ENCODE measurements at regions not wholly inside any gene's neighbourhood (a gene's known extent, or its start where the extent isn't known, plus 50 kb on each side); places are given as distances from the start of the nearest gene placed in this dataset.

DNA sequence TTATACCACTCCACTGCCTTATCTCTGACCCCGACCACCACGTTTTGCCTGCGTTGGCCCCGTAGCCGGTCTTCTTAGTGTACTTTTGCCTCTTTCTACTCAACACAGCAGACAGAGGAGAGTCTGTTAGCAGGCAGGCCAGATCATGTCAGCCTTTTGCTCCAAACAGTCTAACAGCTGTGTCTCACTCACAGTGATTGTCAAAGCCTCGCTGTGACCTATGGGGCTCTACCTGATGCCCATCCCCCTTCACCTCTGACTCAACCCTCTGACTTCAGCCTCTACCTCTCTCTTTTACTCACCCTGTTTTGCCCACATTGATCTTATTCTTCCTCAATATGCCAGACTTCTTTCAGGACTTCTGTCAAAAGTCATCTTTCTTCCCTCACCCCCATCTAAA lies 127.1 kb downstream of the TRIML1 start:
- no peak for TF ChIP-seq GATA2 (IDR thresholded peaks at IDR 0.05; ENCODE audit: low read depth, low read length)
- TF ChIP-seq GATA3 (IDR thresholded peaks at IDR 0.05; ENCODE audit: low read depth, low read length), result no peak

DNA sequence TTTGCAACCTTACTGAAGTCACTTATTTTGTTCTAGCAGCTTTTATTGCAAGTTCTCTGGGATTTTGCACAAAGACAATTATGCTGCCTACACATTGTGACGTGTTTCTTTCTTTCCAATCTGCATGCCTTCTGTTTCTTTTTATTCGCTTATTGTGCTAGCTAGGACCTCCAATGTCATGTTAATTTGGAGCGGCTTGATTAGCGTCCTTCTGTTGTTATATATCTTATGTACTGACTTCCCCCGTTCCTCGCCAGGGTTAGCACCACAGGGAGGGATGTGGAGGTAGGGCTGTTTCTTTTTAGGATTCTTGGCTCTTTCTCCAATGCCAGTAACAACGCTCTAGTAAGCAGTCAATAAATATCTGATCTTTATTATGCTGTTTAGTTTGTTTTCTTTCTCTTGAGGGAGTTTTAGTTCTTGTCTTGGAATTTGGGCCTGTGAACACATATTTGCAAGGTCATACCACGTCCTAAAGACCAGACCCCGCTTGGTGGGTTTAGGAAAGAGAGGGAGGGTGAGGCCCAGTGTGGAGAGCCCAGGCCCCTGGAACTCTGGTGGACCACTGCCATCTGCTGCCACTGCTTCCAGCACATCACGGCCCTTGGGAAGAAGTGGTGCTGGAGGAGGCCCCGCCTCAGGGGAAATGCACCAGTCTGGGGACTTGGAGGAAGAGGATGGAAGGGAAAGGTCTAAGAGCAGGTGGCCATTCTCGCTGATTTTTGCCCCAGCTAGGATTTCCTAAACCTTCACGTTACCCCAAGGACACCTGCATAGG lies 129.1 kb downstream of the TRIML1 start:
- no peak for TF ChIP-seq GATA2 (IDR thresholded peaks at IDR 0.05; ENCODE audit: low read depth, low read length)
- no peak for TF ChIP-seq GATA3 (IDR thresholded peaks at IDR 0.05; ENCODE audit: low read depth, low read length)

DNA sequence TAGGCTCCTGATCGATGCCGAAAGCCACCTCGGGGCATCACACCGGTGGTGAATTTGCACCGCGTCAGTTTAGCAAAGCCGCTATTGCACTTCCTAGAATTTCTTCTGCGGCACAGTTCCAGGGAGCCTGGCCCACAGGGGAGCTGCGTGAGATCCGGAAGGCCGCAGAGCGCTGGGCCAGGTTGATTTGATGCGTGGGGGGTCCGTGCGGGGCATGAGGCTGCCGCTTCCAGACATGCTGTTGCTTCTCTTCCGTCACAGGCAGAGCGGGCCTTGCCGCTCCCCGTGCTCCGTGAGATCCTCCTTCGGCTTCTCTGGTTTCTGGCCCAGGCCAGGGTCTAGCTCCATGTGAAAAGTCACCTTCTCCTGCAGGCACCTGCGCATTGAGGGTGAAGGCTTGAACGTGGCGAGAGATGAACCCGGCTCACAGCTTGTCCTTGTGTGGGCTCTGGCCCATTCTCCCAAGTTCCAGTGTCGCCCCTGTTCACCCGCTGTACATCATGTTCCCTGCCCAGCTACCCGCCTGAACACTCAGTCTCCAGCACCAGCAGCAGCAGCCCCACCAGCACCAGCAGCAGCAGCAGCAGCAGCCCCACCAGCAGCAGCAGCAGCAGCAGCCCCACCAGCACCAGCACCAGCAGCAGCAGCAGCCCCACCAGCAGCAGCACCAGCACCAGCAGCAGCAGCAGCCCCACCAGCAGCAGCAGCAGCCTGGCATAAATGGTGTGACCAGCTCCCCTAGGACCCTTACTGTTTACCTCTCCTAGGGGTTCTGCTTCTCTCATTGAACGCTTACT lies 131.2 kb downstream of the TRIML1 start:
- TF ChIP-seq GATA3 (IDR thresholded peaks at IDR 0.05; ENCODE audit: low read depth, low read length) (no peak), GATA2 (IDR thresholded peaks at IDR 0.05; ENCODE audit: low read depth, low read length) (no peak)

GRCh38 chr4:188275686-188276085 lies 136.4 kb downstream of the TRIML1 start:
- TF ChIP-seq GATA2 (IDR thresholded peaks at IDR 0.05; ENCODE audit: low read depth, low read length) (no peak), GATA3 (IDR thresholded peaks at IDR 0.05; ENCODE audit: low read depth, low read length) (no peak)

DNA sequence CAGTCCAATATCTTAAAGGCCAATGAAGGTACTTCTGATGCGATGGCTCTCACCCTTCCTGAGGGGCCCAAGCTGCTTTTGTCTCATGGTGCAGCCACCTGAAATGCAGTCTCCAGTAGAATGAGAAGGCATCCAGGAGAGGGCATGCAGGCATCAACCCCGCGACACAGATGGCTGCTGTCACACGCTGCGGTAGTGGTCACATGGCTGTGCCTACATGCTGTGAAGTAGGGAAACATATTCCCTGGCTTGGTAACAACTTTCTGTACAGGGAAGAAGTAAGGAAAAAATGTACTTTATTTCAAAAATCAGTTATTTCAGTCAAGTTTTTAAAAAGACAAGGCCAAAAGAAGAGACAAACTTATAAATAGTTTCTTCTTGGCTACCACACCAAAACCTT lies 139.9 kb downstream of the TRIML1 start:
- no peak for TF ChIP-seq GATA2 (IDR thresholded peaks at IDR 0.05; ENCODE audit: low read depth, low read length)
- TF ChIP-seq GATA3 (IDR thresholded peaks at IDR 0.05; ENCODE audit: low read depth, low read length), result no peak

- no peak for TF ChIP-seq GATA3 (IDR thresholded peaks at IDR 0.05; ENCODE audit: low read depth, low read length)
- no peak for TF ChIP-seq GATA2 (IDR thresholded peaks at IDR 0.05; ENCODE audit: low read depth, low read length)
These were observed 143.4 kb downstream of the TRIML1 start for GRCh38 chr4:188282471-188283232.

- no peak for TF ChIP-seq GATA3 (IDR thresholded peaks at IDR 0.05; ENCODE audit: low read depth, low read length)
These were observed 148.1 kb downstream of the TRIML1 start for GRCh38 chr4:188287169-188287894.

GRCh38 chr4:188289531-188290125 lies 150.4 kb downstream of the TRIML1 start:
- TF ChIP-seq GATA3 (IDR thresholded peaks at IDR 0.05; ENCODE audit: low read depth, low read length), result no peak
- no peak for TF ChIP-seq GATA2 (IDR thresholded peaks at IDR 0.05; ENCODE audit: low read depth, low read length)

DNA sequence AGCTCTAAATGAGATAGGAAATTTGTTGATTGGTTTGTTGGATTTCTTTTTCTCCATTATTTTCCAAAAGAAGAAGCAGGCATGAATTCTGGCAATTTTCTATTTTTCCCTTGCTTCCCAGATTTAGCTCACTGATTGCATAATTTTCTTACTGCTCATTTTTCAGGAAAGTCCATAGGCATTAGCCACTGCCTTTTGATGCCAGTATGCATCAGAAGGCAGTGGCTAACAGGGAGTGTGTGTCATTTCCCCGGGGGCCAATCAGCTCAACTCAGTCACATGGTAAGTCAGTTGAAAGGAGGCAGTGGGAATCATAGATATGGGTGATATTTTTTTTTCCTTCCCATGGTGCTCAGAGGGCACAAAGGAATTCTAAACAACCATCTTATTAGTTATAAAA lies 156.7 kb downstream of the TRIML1 start:
- no peak for TF ChIP-seq GATA3 (IDR thresholded peaks at IDR 0.05; ENCODE audit: low read depth, low read length)
- TF ChIP-seq GATA2 (IDR thresholded peaks at IDR 0.05; ENCODE audit: low read depth, low read length), result no peak

- TF ChIP-seq GATA3 (IDR thresholded peaks at IDR 0.05; ENCODE audit: low read depth, low read length), result no peak
- no peak for TF ChIP-seq GATA2 (IDR thresholded peaks at IDR 0.05; ENCODE audit: low read depth, low read length)
These were observed 157.1 kb downstream of the TRIML1 start for GRCh38 chr4:188296331-188296730.

- TF ChIP-seq GATA2 (IDR thresholded peaks at IDR 0.05; ENCODE audit: low read depth, low read length) (no peak), GATA3 (IDR thresholded peaks at IDR 0.05; ENCODE audit: low read depth, low read length) (no peak)
These were observed 158.6 kb downstream of the TRIML1 start for GRCh38 chr4:188297873-188298272.

GRCh38 chr4:188299161-188299560 lies 159.9 kb downstream of the TRIML1 start:
- no peak for TF ChIP-seq GATA3 (IDR thresholded peaks at IDR 0.05; ENCODE audit: low read depth, low read length)
- TF ChIP-seq GATA2 (IDR thresholded peaks at IDR 0.05; ENCODE audit: low read depth, low read length), result no peak

GRCh38 chr4:188300385-188300784 lies 161.1 kb downstream of the TRIML1 start:
- TF ChIP-seq GATA2 (IDR thresholded peaks at IDR 0.05; ENCODE audit: low read depth, low read length) (no peak), GATA3 (IDR thresholded peaks at IDR 0.05; ENCODE audit: low read depth, low read length) (no peak)

All from SH-SY5Y (cell line).